ENCODE measurements at regions not wholly inside any gene's neighbourhood (a gene's known extent, or its start where the extent isn't known, plus 50 kb on each side); places are given as distances from the start of the nearest gene placed in this dataset.
"Not testable (repeated sequence)": the region's sequence is repeated elsewhere in the genome, so short reads cannot be mapped to it uniquely, and the experiment has no call there.

- DNase-seq = no peak
These were observed 635.2 kb upstream of the LUZP2 start for GRCh38 chr11:23861615-23862014.

- no peak for DNase-seq
These were observed 631.4 kb upstream of the LUZP2 start for GRCh38 chr11:23865341-23865975.

GRCh38 chr11:23866641-23867040 is 630.2 kb upstream of the LUZP2 start:
- DNase-seq = no peak

- DNase-seq = no peak
These were observed 627.2 kb upstream of the LUZP2 start for GRCh38 chr11:23869671-23870070.

GRCh38 chr11:23873406-23873805 is 623.4 kb upstream of the LUZP2 start:
- DNase-seq = no peak

GRCh38 chr11:23875176-23875850 is 621.5 kb upstream of the LUZP2 start:
- peak; percentile 39 to 70 (median 48) for DNase-seq

- DNase-seq = not testable (repeated sequence)
These were observed 613.3 kb upstream of the LUZP2 start for GRCh38 chr11:23883426-23884048.

GRCh38 chr11:23884341-23884740 is 612.5 kb upstream of the LUZP2 start:
- no peak for DNase-seq

GRCh38 chr11:23885801-23886200 is 611.1 kb upstream of the LUZP2 start:
- no peak for DNase-seq

- DNase-seq = not testable (repeated sequence)
These were observed 609.7 kb upstream of the LUZP2 start for GRCh38 chr11:23887122-23887521.

- DNase-seq = no peak
These were observed 603.7 kb upstream of the LUZP2 start for GRCh38 chr11:23893126-23893525.

GRCh38 chr11:23897453-23898286 is 599.2 kb upstream of the LUZP2 start:
- peak in 1 of 3 donors; percentile 84 for DNase-seq

- peak in 1 of 3 donors; percentile 91 for DNase-seq
These were observed 593.7 kb upstream of the LUZP2 start for GRCh38 chr11:23903044-23903704.

GRCh38 chr11:23919455-23919854 is 577.4 kb upstream of the LUZP2 start:
- no peak for DNase-seq

GRCh38 chr11:23923357-23923756 is 573.5 kb upstream of the LUZP2 start:
- DNase-seq = no peak

GRCh38 chr11:23924226-23924625 is 572.6 kb upstream of the LUZP2 start:
- DNase-seq = no peak

GRCh38 chr11:23931443-23931842 is 565.4 kb upstream of the LUZP2 start:
- no peak for DNase-seq

GRCh38 chr11:23932485-23932898 is 564.4 kb upstream of the LUZP2 start:
- peak in 1 of 3 donors; percentile 20 for DNase-seq

GRCh38 chr11:23933721-23934120 is 563.1 kb upstream of the LUZP2 start:
- no peak for DNase-seq

- DNase-seq = not testable (repeated sequence)
These were observed 562.1 kb upstream of the LUZP2 start for GRCh38 chr11:23934671-23935270.
